WTC11 (cell line): ENCODE measurements at regions not wholly inside any gene's neighbourhood (a gene's known extent, or its start where the extent isn't known, plus 50 kb on each side); places are given as distances from the start of the nearest gene placed in this dataset.

Source experiments
- ATAC-seq: fragments of 200-7000 bp; cut with Tn5 transposase; 2 replicates; pipeline ENCODE4 v1.10.0; 2021; ENCODE audit warnings: mild to moderate bottlenecking, moderate library complexity
- CTCF ChIA-PET: fragments of 300-600 bp; sonication (Branson Sonifier 250); formaldehyde crosslinking; loops from one replicate; lab custom pipeline; 2021; ENCODE audit warnings: antibody characterized with exemption; lab: Charles Lee
- POLR2A ChIA-PET: fragments of 350-600 bp; sonication (Branson Sonifier 250); formaldehyde crosslinking; loops from one replicate; lab custom pipeline; 2021; ENCODE audit warnings: antibody characterized with exemption; lab: Charles Lee
- DNase-seq: peaks from one replicate; pipeline ENCODE4 v3.0.0; 2021; ENCODE audit warnings: low spot score
- H3K27ac Mint-ChIP-seq: 2 replicates; pipeline ENCODE4 v1.8.0; 2021; ENCODE audit warnings: mixed read lengths
- H3K27me3 Mint-ChIP-seq: 2 replicates; pipeline ENCODE4 v1.8.0; 2021; ENCODE audit warnings: low read depth, mild to moderate bottlenecking, moderate library complexity, mixed read lengths
- H3K36me3 Mint-ChIP-seq: 2 replicates; pipeline ENCODE4 v1.8.0; 2021; ENCODE audit warnings: mixed read lengths
- H3K4me1 Mint-ChIP-seq: 2 replicates; pipeline ENCODE4 v1.8.0; 2022; ENCODE audit warnings: mixed read lengths
- H3K4me3 Mint-ChIP-seq: 2 replicates; pipeline ENCODE4 v1.8.0; 2021; ENCODE audit warnings: mild to moderate bottlenecking, moderate library complexity, mixed read lengths
- H3K9me3 Mint-ChIP-seq: 2 replicates; pipeline ENCODE4 v1.8.0; 2021; ENCODE audit warnings: mixed read lengths
- ATF1 ChIP-seq: sonication (generic); formaldehyde crosslinking; IDR thresholded peaks from 2 replicates; pipeline ENCODE4 v1.8.1; 2023; ENCODE audit warnings: mild to moderate bottlenecking, moderate library complexity, missing genetic modification reagents
- CREB1 ChIP-seq: sonication (generic); formaldehyde crosslinking; IDR thresholded peaks from 2 replicates; pipeline ENCODE4 v1.8.0; 2023; ENCODE audit warnings: mild to moderate bottlenecking, missing genetic modification reagents
- ESRRA ChIP-seq: sonication (generic); formaldehyde crosslinking; IDR thresholded peaks from 2 replicates; pipeline ENCODE4 v1.8.1; 2022; ENCODE audit warnings: mild to moderate bottlenecking, missing genetic modification reagents, borderline replicate concordance
- FOXK1 ChIP-seq: sonication (generic); formaldehyde crosslinking; IDR thresholded peaks from 2 replicates; pipeline ENCODE4 v1.8.0; 2022; ENCODE audit warnings: mild to moderate bottlenecking, moderate library complexity, missing genetic modification reagents
- FOXP1 ChIP-seq: sonication (generic); formaldehyde crosslinking; IDR thresholded peaks from 2 replicates; pipeline ENCODE4 v1.8.0; 2022; ENCODE audit warnings: missing genetic modification reagents, mild to moderate bottlenecking, moderate library complexity, borderline replicate concordance
- GRHL2 ChIP-seq: fragments of 250-450 bp; sonication (Bioruptor Pico); IDR thresholded peaks from 2 replicates; pipeline ENCODE4 v1.8.0; 2022; ENCODE audit warnings: mild to moderate bottlenecking, moderate library complexity; ENCODE audit not compliant: insufficient replicate concordance, severe bottlenecking
- MXD4 ChIP-seq: fragments of 250-450 bp; sonication (Bioruptor Pico); IDR thresholded peaks from 2 replicates; pipeline ENCODE4 v1.8.0; 2021; ENCODE audit warnings: mild to moderate bottlenecking, moderate library complexity, borderline replicate concordance
- NFYB ChIP-seq: sonication (generic); formaldehyde crosslinking; conservative IDR thresholded peaks from 2 replicates; pipeline ENCODE4 v1.8.0; 2022; ENCODE audit warnings: low read depth, missing genetic modification reagents
- OVOL2 ChIP-seq: fragments of 250-450 bp; sonication (Bioruptor Pico); IDR thresholded peaks from 2 replicates; pipeline ENCODE4 v1.9.0; 2021; ENCODE audit warnings: mild to moderate bottlenecking, borderline replicate concordance
- RORB ChIP-seq: fragments of 250-450 bp; sonication (Bioruptor Pico); IDR thresholded peaks from 2 replicates; pipeline ENCODE4 v1.9.0; 2021; ENCODE audit warnings: mild to moderate bottlenecking
- TP53 ChIP-seq: sonication (generic); formaldehyde crosslinking; IDR thresholded peaks from 2 replicates; pipeline ENCODE4 v1.8.1; 2023; ENCODE audit warnings: mild to moderate bottlenecking, missing genetic modification reagents
- ZNF396 ChIP-seq: fragments of 250-450 bp; sonication (Bioruptor Pico); IDR thresholded peaks from 2 replicates; pipeline ENCODE4 v1.8.0; 2021; ENCODE audit warnings: mild to moderate bottlenecking, moderate library complexity, borderline replicate concordance
- ZNF416 ChIP-seq: fragments of 250-450 bp; sonication (Bioruptor Pico); IDR thresholded peaks from 2 replicates; pipeline ENCODE4 v1.9.0; 2021; ENCODE audit warnings: mild to moderate bottlenecking, inconsistent platforms
- TF ChIP-seq, protein P1 (sequence below): sonication (generic); formaldehyde crosslinking; IDR thresholded peaks from 2 replicates; pipeline ENCODE4 v1.8.1; 2023; ENCODE audit warnings: mild to moderate bottlenecking, missing genetic modification reagents, borderline replicate concordance
- TF ChIP-seq, protein P2 (sequence below): sonication (generic); formaldehyde crosslinking; IDR thresholded peaks from 2 replicates; pipeline ENCODE4 v1.8.0; 2023; ENCODE audit warnings: mild to moderate bottlenecking, missing genetic modification reagents
- TF ChIP-seq, protein P3 (sequence below): sonication (generic); formaldehyde crosslinking; IDR thresholded peaks from 2 replicates; pipeline ENCODE4 v1.8.1; 2023; ENCODE audit warnings: mild to moderate bottlenecking, missing genetic modification reagents, moderate library complexity
- TF ChIP-seq, protein P4 (sequence below): sonication (generic); formaldehyde crosslinking; IDR thresholded peaks from 2 replicates; pipeline ENCODE4 v1.8.1; 2023; ENCODE audit warnings: mild to moderate bottlenecking, missing genetic modification reagents
- TF ChIP-seq, protein P5 (sequence below): fragments of 200-600 bp; IDR thresholded peaks from 2 replicates; pipeline ENCODE4 v1.8.0; 2022; ENCODE audit warnings: antibody characterized with exemption
- TF ChIP-seq, protein P6 (sequence below): sonication (generic); formaldehyde crosslinking; IDR thresholded peaks from 2 replicates; pipeline ENCODE4 v1.8.0; 2022; ENCODE audit warnings: mild to moderate bottlenecking, missing genetic modification reagents

DNA sequence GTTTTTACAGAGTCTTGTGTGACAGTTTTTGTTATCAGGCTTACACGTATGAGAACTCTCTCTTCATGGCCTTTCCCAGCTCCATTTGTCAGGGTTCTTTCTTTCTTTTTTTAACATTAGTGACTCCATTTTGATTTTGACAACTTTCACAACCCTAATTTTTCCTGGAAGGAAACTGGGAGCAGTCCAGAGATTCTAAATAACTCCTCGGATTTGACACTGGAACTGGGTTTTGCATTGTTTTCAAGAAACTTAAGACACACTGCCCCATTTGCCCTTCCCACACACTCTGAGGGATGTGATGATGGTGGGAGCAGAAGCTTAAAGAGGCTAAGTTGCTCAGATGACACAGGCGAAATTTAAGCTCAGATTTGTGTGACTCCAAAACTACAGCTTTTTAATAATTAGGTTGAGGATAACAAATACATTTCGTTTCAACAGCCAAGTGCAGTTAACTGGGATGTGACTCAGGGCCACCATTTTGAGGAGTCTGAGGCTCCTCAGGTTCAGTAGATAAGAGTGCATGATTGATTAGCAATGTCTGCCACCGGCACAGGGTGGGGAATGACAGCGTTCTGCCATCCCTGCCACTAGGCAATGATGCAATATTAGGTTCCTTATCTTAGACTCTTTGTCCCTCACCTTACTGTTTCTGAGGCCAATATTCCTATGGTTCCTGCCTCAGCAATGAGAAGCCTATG is 95.1 kb upstream of the ATP1A1 start:
- Mint-ChIP-seq H3K4me3 (no peak overlapping the region), H3K4me1 (no peaks in the 10 kb centered on the region), H3K36me3 (no peaks in the 10 kb centered on the region), H3K9me3 (peaks cover 7% of the 10 kb centered on the region), H3K27me3 (0 out of 2 replicates have a peak, but pooled peaks cover 3% of the 10 kb centered on the region), H3K27ac (no peak overlapping the region)
- DNase-seq (no peak), ATAC-seq (no peak)
- ChIA-PET CTCF (no interaction called here), POLR2A (no interaction called here)
- TF ChIP-seq TP53 (CRISPR knock-in tag): no peak
- TF ChIP-seq, all 79 proteins: peak for 0

DNA sequence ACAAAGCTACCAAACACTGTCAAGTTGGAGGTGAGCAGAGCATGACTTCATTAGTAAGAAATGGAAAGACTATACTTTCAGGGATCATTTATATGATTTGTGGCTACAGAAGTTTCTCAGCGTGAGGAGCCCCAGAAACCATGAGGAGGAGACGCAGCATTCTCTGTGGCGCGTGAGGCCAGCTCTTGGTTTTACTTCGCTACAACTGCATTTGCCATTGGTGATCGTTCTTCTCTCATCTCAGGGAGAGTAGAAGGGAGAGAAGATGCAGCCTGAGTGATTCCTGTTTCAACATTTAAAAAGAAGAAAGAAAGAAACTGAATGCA is 94.5 kb upstream of the ATP1A1 start:
- ChIA-PET POLR2A (no interaction called here), CTCF (no interaction called here)
- TF ChIP-seq, protein P1, sequence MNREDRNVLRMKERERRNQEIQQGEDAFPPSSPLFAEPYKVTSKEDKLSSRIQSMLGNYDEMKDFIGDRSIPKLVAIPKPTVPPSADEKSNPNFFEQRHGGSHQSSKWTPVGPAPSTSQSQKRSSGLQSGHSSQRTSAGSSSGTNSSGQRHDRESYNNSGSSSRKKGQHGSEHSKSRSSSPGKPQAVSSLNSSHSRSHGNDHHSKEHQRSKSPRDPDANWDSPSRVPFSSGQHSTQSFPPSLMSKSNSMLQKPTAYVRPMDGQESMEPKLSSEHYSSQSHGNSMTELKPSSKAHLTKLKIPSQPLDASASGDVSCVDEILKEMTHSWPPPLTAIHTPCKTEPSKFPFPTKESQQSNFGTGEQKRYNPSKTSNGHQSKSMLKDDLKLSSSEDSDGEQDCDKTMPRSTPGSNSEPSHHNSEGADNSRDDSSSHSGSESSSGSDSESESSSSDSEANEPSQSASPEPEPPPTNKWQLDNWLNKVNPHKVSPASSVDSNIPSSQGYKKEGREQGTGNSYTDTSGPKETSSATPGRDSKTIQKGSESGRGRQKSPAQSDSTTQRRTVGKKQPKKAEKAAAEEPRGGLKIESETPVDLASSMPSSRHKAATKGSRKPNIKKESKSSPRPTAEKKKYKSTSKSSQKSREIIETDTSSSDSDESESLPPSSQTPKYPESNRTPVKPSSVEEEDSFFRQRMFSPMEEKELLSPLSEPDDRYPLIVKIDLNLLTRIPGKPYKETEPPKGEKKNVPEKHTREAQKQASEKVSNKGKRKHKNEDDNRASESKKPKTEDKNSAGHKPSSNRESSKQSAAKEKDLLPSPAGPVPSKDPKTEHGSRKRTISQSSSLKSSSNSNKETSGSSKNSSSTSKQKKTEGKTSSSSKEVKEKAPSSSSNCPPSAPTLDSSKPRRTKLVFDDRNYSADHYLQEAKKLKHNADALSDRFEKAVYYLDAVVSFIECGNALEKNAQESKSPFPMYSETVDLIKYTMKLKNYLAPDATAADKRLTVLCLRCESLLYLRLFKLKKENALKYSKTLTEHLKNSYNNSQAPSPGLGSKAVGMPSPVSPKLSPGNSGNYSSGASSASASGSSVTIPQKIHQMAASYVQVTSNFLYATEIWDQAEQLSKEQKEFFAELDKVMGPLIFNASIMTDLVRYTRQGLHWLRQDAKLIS (CRISPR knock-in tag): no peak
- TF ChIP-seq CREB1 (CRISPR knock-in tag) (no peak), FOXP1 (CRISPR knock-in tag) (no peak), ATF1 (CRISPR knock-in tag) (no peak), OVOL2 (CRISPR knock-in tag) (no peak), ZNF416 (CRISPR knock-in tag) (no peak)
- TF ChIP-seq, protein P2, sequence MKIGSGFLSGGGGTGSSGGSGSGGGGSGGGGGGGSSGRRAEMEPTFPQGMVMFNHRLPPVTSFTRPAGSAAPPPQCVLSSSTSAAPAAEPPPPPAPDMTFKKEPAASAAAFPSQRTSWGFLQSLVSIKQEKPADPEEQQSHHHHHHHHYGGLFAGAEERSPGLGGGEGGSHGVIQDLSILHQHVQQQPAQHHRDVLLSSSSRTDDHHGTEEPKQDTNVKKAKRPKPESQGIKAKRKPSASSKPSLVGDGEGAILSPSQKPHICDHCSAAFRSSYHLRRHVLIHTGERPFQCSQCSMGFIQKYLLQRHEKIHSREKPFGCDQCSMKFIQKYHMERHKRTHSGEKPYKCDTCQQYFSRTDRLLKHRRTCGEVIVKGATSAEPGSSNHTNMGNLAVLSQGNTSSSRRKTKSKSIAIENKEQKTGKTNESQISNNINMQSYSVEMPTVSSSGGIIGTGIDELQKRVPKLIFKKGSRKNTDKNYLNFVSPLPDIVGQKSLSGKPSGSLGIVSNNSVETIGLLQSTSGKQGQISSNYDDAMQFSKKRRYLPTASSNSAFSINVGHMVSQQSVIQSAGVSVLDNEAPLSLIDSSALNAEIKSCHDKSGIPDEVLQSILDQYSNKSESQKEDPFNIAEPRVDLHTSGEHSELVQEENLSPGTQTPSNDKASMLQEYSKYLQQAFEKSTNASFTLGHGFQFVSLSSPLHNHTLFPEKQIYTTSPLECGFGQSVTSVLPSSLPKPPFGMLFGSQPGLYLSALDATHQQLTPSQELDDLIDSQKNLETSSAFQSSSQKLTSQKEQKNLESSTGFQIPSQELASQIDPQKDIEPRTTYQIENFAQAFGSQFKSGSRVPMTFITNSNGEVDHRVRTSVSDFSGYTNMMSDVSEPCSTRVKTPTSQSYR: no peak
- Mint-ChIP-seq H3K27ac (no peak overlapping the region), H3K4me3 (no peak overlapping the region), H3K36me3 (no peaks in the 10 kb centered on the region), H3K27me3 (0 out of 2 replicates have a peak, but pooled peaks cover 3% of the 10 kb centered on the region), H3K9me3 (peaks cover 7% of the 10 kb centered on the region), H3K4me1 (no peaks in the 10 kb centered on the region)
- DNase-seq (no peak), ATAC-seq (no peak)

DNA sequence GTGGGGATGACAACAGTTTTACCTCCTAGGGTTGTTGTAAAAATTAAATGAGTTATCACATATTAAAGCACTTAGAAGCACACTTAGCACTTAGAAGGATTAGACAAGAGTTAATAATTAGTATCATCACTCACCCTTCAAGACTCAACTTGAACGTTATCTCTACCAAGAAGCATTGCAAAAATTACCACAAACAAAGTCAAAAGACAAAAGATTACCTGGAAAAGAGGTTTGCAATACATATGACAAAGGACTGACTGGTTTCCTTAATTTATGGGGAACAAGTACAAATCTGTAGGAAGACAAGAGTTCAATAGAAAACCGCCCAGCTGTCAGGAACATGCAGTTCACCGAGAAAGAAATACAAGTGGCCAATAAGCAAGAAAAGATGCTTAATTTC is 93.3 kb upstream of the ATP1A1 start:
- Mint-ChIP-seq H3K27me3 (0 out of 2 replicates have a peak, but pooled peaks cover 3% of the 10 kb centered on the region), H3K4me1 (no peaks in the 10 kb centered on the region), H3K4me3 (no peak overlapping the region), H3K9me3 (peaks cover 7% of the 10 kb centered on the region), H3K36me3 (no peaks in the 10 kb centered on the region), H3K27ac (no peak overlapping the region)
- DNase-seq (no peak), ATAC-seq (no peak)
- POLR2A ChIA-PET: no interaction called here
- CTCF ChIA-PET: no interaction called here
- TF ChIP-seq RORB (CRISPR knock-in tag) (no peak), ESRRA (no peak), TP53 (CRISPR knock-in tag) (no peak), NFYB (CRISPR knock-in tag) (no peak), MXD4 (CRISPR knock-in tag) (no peak), FOXK1 (CRISPR knock-in tag) (no peak), GRHL2 (CRISPR knock-in tag) (no peak), ZNF396 (no peak)
- TF ChIP-seq, protein P3, sequence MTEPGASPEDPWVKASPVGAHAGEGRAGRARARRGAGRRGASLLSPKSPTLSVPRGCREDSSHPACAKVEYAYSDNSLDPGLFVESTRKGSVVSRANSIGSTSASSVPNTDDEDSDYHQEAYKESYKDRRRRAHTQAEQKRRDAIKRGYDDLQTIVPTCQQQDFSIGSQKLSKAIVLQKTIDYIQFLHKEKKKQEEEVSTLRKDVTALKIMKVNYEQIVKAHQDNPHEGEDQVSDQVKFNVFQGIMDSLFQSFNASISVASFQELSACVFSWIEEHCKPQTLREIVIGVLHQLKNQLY (CRISPR knock-in tag): no peak
- TF ChIP-seq, protein P4, sequence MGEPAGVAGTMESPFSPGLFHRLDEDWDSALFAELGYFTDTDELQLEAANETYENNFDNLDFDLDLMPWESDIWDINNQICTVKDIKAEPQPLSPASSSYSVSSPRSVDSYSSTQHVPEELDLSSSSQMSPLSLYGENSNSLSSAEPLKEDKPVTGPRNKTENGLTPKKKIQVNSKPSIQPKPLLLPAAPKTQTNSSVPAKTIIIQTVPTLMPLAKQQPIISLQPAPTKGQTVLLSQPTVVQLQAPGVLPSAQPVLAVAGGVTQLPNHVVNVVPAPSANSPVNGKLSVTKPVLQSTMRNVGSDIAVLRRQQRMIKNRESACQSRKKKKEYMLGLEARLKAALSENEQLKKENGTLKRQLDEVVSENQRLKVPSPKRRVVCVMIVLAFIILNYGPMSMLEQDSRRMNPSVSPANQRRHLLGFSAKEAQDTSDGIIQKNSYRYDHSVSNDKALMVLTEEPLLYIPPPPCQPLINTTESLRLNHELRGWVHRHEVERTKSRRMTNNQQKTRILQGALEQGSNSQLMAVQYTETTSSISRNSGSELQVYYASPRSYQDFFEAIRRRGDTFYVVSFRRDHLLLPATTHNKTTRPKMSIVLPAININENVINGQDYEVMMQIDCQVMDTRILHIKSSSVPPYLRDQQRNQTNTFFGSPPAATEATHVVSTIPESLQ (CRISPR knock-in tag): no peak
- TF ChIP-seq, protein P5, sequence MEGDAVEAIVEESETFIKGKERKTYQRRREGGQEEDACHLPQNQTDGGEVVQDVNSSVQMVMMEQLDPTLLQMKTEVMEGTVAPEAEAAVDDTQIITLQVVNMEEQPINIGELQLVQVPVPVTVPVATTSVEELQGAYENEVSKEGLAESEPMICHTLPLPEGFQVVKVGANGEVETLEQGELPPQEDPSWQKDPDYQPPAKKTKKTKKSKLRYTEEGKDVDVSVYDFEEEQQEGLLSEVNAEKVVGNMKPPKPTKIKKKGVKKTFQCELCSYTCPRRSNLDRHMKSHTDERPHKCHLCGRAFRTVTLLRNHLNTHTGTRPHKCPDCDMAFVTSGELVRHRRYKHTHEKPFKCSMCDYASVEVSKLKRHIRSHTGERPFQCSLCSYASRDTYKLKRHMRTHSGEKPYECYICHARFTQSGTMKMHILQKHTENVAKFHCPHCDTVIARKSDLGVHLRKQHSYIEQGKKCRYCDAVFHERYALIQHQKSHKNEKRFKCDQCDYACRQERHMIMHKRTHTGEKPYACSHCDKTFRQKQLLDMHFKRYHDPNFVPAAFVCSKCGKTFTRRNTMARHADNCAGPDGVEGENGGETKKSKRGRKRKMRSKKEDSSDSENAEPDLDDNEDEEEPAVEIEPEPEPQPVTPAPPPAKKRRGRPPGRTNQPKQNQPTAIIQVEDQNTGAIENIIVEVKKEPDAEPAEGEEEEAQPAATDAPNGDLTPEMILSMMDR: no peak
- TF ChIP-seq, protein P6, sequence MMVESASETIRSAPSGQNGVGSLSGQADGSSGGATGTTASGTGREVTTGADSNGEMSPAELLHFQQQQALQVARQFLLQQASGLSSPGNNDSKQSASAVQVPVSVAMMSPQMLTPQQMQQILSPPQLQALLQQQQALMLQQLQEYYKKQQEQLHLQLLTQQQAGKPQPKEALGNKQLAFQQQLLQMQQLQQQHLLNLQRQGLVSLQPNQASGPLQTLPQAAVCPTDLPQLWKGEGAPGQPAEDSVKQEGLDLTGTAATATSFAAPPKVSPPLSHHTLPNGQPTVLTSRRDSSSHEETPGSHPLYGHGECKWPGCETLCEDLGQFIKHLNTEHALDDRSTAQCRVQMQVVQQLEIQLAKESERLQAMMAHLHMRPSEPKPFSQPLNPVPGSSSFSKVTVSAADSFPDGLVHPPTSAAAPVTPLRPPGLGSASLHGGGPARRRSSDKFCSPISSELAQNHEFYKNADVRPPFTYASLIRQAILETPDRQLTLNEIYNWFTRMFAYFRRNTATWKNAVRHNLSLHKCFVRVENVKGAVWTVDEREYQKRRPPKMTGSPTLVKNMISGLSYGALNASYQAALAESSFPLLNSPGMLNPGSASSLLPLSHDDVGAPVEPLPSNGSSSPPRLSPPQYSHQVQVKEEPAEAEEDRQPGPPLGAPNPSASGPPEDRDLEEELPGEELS (CRISPR knock-in tag): no peak
